Midbrain (tissue), 1 donor: ENCODE measurements at regions not wholly inside any gene's neighbourhood (a gene's known extent, or its start where the extent isn't known, plus 50 kb on each side); places are given as distances from the start of the nearest gene placed in this dataset.

Experiments used
- DNase-seq: peaks from one replicate; lab custom pipeline; 2025; lab: John Stamatoyannopoulos, UW

DNA sequence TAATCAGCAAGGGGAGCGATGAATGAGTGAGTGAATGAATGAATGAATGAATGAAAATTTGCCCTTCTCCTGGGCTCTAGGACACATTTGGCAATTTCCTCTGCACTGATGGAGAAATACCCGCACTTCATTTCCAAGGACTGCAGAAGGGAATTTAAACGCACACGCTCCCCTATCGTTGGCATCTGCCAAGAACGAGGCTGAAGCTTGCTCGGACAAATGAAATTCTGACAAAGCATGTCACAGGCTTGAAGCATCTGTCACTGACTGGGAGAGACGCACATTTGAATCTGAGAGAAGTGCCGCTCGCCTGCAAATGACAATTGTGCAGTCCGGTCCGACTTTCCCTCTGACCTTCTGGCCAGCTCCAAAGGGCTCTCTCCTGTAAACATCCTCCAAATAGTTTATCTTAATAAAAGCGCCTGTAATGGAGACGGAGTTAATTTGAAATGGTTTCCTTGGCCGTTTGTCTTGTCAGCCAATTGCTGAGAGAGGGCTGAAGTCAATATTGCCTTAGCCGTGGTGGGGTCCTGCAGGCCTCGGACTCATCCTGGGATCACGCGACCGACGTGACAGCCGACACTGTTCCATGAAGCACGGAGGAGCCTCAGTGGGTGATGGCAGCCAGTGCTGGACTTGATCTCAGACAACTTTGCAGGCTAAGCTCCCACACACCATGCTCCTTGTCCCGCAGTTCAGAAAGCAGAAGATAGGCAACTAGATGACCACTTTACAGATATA lies 260.7 kb downstream of the MN1 start:
- no peak for DNase-seq

DNA sequence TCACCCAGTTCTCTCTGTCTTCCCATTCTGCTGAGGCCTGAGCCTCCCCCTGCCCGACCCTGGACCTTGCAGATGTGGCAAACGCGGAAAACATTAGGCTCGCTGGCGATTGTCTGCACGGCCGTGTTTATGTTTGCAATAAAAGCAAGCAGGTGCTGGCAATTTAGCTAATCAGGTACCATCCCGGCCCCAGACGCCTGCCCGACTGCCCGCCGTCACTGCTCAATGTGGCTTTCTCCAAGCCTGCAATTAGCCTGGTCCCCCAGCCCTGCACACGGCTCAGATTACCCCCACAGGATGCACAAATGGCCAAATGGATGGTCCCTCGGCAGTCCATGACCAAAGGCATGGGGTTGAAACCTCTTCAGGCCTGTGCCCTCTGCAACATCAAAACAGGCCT lies 259.7 kb downstream of the MN1 start:
- DNase-seq = no peak

- DNase-seq = no peak
Observed at GRCh38 chr22:27542602-27543001, 259.0 kb downstream of the MN1 start.

GRCh38 chr22:27543460-27543859 lies 258.1 kb downstream of the MN1 start:
- no peak for DNase-seq

DNA sequence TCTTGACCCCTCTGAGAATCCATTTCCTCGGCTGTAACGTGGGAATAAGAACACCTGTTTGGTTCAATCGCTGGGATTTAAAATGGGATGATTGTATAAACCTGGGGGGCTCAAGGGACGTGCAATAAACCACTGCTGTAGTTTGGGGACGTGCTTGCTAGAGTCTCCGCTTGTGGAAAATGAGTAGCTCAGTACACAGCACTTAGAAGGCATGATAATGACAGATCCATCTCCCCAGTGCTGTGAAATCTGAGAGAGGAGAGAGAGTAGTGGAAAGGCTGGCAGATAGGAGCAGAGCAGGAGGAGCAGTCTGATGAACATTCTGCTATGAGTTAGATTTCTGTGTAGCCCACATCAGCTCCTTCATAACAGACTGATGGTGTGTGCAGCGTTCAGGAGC lies 256.5 kb downstream of the MN1 start:
- DNase-seq = no peak

DNA sequence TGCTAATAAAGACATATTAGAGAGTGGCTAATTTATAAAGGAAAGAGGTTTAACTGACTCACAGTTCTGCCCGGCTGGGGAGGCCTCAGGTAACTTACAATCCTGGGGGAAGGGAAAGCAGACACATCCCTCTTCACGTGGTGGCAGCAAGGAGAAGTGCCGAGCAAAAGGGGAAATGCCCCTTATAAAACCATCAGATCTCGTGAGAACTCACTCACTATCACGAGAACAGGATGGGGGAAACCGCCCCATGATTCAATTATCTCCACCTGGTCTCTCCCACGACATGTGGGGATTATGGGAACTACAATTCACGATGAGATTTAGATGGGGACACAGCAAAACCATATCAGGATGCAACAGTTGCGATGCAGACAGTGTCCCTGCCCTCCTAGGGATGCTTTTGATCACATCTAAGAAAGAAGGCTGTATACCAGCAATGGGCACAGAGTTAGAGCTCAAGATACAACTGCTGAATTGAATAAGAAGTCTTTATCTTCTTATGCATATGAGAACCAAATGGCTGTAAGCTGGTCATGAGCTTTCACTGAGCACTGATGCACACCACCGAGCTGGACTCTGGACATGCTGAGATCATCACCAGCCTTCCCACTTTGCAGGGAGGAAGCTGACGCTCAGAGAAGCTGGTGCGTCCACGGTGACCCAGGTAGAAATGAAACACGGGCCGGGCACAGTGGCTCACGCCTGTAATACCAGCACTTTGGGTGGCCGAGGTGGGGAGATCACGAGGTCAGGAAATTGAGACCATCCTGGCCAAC lies 255.2 kb downstream of the MN1 start:
- no peak for DNase-seq

GRCh38 chr22:27551402-27551801 lies 250.2 kb downstream of the MN1 start:
- no peak for DNase-seq

DNA sequence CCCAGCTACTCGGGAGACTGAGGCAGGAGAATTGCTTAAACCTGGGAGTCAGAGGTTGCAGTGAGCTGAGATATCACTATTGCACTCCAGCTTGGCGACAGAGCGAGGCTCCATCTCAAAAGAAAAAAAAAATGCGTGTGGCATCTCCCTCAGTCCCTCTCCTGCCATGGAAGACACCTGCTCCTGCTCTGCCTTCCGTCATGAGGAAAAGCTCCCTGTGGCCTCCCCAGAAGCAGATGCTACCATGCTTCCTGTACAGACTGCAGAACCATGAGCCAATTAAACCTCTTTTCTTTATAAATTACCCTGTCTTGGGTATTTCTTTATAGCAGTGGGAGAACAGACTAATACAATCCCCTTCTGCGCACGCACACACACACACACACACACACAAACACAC lies 249.4 kb downstream of the MN1 start:
- no peak for DNase-seq

DNA sequence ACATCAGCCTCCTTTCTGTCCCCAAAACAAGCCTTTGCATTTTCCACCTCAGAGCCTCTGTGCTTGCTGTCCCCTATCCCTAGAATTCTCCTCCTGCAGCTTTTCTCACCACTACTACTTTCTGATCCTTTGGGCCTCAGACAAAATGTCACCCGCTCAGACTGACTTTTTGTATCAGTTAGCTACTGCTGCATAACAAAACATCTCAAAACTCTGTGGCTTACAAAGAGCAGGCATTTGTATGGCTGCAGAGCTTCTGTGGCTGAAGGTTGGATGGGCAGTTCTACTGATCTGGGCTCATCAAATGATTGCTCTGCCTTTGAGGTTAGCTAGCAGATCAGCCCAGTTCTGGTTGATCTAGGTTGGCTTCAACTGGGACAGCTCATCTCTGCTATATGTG lies 248.7 kb downstream of the MN1 start:
- DNase-seq = no peak

- DNase-seq = no peak
Observed at GRCh38 chr22:27554106-27554811, 247.3 kb downstream of the MN1 start.

DNA sequence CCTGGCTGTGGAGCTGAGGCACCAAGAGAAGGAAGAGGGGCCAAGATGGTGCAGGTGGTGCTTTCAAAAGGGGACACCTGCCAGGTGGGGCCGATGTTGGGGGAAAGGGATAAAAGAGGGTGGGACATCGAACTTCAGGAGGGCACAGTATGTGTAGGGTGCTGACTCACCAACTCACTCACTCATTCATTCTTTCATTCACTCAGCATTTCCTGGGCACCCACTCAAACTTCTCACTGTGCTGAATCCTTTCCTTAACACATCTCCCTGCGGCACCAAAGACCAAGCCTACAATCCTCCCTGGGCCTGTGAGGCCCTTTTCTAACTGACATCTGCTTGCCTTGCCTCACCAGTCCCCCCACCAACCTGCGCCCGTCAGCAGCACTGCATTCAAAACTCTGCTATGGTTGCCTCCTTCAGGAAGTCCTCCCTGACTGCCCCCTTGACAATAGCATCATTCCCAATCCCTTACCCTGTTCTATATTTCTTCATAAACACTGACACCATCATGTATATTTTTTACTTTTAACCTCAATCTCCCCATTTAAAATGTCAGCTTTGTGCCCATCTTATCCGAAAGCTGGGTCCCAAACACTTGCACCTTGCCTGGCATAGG lies 246.6 kb downstream of the MN1 start:
- no peak for DNase-seq

- no peak for DNase-seq
Observed at GRCh38 chr22:27556371-27556770, 245.2 kb downstream of the MN1 start.

GRCh38 chr22:27557286-27558008 lies 244.1 kb downstream of the MN1 start:
- no peak for DNase-seq

DNA sequence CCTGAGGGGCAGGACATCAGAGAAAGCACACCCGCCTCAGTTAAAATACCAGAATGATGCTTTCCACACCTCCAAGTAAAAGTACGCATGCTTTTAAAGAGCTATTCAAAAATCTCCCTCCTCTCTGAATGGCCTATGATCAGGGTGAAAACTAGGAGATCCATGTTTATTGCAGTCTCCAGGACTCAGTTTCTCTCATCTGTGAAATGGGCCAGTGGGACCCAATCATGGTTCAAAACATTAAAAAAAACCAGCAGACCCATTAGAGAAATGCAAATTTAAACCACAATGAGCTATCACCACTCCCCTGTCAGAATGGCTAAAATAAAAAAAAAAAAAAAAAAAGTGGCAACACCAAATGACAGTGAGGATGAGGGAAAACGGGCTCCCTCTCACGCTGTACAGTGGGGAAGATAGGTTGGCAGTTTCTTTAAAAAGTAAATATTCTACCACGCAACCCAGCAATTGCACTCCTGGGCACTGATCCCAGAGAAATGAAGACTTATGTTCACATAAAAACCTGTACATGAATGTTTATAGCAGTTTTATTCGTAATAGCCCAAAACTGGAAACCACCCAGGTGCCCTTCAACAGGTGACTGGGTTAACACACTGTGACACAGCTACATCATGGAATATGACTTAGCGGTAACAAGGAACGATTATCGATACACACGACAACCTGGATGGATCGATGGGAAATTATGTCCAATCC lies 242.7 kb downstream of the MN1 start:
- DNase-seq = no peak

GRCh38 chr22:27560781-27561180 lies 240.8 kb downstream of the MN1 start:
- DNase-seq = no peak

DNA sequence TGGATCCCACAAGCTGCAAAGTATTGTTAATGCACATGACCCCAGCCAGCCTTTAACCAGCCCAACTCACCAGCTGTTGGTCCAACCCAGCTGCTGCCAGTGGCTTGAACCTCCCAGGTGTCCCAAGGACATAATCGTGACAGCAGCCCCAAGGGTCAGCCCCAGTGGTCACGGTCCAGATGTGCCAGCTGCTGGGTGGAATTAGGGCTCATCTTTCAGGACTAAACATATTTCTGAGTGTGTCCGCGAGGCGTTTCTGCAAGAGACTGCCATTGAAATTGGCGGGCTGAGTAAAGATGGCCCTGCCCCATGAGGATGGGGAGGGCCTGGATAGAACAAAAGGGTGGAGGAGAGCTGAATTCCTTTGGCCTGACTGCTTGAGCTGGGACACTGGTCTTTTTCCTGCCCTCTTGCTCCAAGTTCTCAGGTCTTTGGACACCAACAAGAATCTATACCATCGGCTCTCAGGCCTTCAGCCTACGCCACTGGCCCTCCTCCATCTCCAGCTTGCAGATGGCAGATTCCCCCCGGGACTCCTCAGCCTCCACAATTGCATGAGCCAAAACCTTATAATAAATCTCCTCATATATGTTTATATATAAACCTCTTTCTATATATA lies 240.2 kb downstream of the MN1 start:
- DNase-seq = no peak

- no peak for DNase-seq
Observed at GRCh38 chr22:27564806-27565205, 236.8 kb downstream of the MN1 start.

GRCh38 chr22:27566602-27567001 lies 235.0 kb downstream of the MN1 start:
- no peak for DNase-seq

GRCh38 chr22:27568265-27568664 lies 233.3 kb downstream of the MN1 start:
- DNase-seq = no peak

GRCh38 chr22:27571463-27572277 lies 229.9 kb downstream of the MN1 start:
- DNase-seq = no peak
